ENCODE measurements at regions not wholly inside any gene's neighbourhood (a gene's known extent, or its start where the extent isn't known, plus 50 kb on each side); places are given as distances from the start of the nearest gene placed in this dataset.

- TF ChIP-seq CTCF (IDR thresholded peaks at IDR 0.05; ENCODE audit: low read length) (no peak), EZH2 (optimal IDR thresholded peaks at IDR 0.05; ENCODE audit: low read depth, low read length) (no peak)
Measured at GRCh38 chr15:96538491-96538890, 208.0 kb downstream of the NR2F2 start.

Measured in MM.1S (cell line).